NCI-H510A treated with DMSO at 0.1 percent for 48 hours (cell line): ENCODE measurements at regions not wholly inside any gene's neighbourhood (a gene's known extent, or its start where the extent isn't known, plus 50 kb on each side); places are given as distances from the start of the nearest gene placed in this dataset.
"Not testable (repeated sequence)": the region's sequence is repeated elsewhere in the genome, so short reads cannot be mapped to it uniquely, and the experiment has no call there.

Experiments used
- DNase-seq: peaks from one replicate; lab custom pipeline; 2025; lab: John Stamatoyannopoulos, UW

DNA sequence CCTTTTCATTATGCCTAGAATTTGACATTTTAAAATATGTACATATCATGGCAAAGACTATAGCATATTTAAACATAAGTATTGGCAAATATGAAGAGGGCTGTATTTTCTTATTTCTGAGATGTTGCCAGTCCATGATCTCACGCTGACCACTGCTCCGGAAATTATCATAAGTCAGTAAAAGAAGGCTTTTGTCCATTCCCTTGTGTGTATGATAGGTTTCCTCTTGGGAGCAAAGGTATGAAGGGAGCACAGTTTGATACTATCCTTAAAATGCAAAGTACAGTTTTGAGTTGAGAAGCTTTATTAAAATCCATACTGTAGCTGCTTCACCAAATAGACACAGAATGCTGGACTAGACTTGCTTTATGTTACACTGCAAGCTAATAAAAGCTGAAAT is 52.6 kb upstream of the AGA start:
- DNase-seq = no peak

DNA sequence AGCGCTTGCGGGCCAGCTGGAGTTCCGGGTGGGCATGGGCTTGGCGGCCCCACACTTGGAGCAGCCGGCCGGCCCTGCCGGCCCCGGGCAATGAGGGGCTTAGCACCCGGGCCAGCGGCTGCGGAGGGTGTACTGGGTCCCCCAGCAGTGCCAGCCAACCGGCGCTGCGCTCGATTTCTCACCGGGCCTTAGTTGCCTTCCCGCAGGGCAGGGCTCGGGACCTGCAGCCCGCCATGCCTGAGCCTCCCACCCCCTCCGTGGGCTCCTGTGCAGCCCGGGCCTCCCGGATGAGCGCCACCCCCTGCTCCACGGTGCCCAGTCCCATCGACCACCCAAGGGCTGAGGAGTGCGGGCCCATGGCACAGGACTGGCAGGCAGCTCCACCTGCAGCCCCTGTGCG is 53.4 kb upstream of the AGA start:
- DNase-seq = not testable (repeated sequence)

DNA sequence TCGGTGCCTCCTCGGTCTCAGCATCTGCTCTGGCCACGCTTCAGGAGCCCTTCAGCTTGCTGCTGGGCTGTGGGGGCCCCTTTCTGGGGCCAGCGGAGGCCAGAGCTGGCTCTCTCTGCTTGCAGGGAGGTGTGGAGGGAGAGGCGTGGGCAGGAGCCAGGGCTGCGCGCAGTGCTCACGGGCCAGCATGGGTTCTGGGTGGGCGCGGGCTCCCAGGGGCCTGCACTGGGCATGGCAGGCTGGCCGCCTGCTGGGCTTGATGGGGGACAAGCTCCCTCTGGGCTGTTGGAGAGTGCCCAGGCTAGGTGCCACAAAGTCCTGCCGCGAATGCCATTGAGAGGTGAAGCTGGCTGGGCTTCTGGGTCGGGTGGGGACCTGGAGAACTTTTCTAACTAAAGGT is 57.3 kb upstream of the AGA start:
- DNase-seq = no peak

DNA sequence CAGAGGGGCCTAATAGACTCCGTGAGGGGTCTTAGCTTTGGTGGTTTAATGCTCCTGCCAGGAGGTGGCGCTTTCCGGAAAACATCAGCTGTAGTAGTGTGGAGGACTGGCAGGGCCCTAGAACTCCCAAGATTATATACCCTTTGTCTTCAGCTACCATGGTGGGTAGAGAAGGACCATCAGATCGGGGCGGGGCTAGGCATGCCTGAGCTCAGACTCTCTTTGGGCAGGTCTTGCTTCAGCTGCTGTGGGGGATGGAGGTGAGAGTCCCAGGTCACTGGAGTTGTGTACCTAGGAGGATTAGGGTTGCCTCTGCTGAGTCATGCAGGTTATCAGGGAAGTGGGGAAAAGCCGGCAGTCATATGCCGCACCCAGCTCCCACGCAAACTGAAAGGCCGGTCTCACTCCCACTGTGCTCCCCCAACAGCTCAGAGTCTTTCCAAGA is 63.0 kb upstream of the AGA start:
- no peak for DNase-seq

DNA sequence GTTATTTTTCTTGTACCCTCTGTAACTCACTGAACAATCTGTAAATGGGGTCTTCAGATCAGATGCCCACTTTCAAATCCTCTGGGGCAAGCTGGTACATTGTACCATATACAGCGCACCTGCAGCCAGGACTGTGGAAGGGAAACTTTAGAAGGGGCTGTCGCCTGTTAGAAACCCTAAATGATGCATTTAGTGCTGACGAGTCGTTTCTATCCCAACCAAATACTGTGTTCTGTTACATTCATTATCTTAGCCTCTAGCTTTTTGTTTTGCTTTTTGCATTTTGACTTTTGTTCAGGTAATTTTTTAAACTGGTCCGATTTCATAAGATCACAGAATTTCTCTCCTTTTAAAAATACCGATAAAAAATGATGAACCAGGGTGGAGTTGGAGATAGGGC is 66.4 kb upstream of the AGA start:
- DNase-seq = no peak

DNA sequence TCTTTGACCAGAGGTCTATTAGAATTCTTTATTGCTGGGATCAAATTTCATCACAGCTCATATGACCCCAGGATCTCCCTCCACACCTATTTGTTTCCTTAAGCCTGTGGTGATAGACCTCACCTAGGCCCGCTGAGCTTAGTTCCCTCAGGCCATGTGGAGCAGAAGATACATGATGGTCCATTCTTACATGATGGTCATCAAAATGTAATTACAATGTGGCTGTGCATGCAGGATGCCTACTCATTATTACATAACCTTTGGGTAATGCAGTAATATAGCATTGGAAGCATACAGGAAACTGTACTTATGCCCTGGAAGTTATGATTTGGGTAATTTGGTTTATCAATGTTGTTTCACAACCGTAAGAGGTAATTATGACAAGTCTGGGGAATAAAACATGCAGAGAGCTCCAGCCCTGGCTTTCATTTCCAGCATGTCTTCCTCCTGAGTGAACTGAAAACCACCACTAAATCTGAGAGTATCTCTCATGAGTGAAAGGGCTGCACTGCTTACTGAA is 67.0 kb upstream of the AGA start:
- peak; percentile 5 for DNase-seq

DNA sequence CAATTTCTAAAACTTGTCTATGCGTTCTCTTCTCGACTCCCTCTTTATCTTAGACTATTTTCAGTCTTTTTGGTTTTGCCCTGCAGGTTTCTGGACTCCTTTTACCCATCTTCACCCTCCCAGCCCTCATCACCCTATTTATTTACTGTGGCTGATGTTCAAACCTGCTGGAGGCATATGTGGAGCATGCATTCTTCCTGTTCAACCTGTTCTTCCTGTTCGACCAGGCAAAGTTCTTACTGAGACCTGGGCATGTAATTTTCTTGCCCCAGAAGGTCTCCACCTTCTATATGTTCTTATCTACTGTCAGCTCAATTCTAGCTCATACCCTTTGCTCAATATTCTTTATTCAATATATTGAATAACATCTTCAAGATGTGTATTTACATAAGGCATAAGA is 69.4 kb upstream of the AGA start:
- DNase-seq = peak; percentile 78

DNA sequence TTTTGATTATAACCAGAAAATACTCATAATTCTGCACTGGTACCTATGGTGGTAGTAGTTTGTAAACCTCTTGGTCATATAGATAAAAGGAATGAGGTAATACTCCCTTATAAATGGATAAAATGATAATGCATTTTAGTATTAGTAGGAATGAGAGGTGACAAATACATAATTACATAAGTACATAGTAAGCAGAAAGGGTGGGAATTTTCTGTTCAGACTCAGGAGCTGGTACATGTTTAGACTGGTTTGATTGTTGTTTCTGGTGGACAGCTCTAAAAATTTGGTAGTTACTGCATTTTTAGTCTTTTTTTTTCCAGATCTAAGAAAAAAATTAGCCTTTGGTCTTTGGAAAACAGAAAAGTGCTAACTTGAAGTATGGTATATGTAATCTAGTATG is 70.4 kb upstream of the AGA start:
- no peak for DNase-seq

DNA sequence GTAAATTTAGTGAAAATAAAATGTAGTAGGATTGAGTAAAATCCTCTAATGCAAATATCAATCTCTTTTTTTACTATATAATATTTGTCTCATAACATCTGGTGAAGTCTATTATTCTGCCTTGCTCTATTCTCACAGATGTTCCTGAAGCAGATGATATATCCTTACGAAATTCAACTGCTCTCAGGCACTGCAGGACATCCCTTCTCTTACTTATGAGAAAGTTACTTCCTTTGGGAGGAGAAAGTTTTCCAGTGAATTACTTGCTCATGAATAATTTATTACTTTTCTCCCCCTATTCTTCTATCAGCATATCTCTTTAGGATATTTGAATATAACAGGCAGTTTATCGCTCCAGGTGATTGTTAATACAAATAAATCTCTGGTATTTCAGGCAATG is 75.6 kb upstream of the AGA start:
- no peak for DNase-seq

DNA sequence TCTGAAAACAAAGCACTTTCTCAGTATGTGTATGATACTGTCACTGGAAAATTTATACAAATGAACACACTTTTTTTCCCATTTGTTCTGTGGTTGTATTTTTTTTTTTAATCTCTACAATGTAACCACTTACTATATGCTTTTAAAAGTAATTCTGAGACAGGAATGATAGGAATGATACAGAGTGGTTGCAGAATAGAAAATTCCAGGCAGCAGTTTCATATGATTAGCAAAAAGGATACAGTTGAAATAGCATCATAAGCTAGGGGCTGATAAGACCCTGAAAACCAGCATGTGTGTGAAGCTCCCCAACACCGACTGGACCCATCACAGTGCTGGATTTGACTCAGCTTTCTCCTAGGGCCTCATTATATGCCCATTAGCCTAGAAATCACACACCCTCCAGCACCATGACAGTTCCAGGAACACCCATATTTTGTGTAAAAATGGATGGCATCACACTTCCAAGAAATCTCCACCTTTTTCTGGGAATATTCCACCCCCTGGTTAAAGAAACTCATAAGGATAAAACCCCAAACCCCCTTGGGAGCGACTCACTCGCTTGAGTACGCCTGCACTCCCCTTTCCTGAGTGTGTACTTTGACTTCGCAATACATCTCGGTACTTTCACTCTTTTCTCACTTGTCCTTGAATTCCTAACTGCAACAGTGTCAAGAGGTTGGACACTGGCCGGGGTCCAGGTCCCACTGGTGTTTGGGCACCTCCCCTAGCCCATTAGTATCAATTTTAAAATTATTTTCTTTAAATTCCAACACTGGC is 77.4 kb upstream of the AGA start:
- no peak for DNase-seq

DNA sequence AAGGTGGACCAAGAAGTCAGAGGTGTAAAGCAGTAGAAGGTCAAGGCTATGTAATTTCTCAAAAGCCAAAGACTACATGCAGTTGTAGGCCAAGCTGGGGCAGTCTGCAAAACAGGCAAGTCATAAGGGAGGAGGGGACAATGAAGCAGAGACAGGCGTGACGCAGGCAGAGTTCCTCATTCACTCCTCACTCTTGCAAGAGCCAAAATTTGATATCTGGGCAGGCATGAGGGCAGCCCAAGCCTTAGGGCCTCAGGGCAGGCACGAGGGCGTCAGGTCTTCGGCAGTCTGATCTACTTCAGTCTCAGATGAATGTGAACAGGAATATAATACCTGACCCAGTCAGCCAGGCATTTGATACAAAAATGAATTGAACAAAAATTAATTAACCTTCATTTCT is 86.4 kb upstream of the AGA start:
- no peak for DNase-seq

DNA sequence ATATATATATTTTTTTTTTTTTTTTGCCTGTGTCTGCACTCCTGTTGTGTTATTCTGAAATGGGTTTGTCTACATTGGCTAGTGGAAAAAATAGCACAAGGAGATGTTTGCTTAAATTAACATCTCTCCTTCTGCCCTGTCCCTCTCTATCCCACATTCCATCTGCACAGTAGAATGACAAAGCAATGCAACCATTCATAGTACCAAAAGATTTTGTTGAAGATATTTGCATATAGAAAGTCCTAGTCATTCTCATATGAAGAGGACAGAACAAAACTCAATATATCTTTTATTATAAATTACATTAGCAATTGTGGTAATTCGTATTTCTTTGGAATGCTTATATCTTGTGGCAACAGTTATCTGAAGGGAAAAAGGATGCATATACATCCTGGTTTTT is 88.3 kb upstream of the AGA start:
- no peak for DNase-seq

DNA sequence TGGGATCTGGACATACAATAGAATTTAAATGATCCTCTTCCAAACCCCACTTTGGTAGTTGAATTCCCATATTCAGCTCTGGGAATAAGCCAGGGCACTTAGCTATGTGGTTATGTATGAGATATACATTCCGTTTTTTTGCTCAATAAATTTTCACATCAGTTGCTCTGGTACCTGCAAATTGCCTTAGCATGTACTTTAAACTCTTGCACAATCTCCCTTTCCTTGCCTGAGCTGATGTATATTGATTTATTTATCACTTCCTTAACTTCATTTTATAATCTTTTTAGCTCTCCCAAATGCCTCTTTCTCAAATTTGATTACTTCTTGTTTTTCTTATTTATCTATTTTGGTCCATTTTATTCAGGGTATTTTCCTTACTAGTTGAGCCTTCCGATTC is 90.1 kb upstream of the AGA start:
- no peak for DNase-seq

DNA sequence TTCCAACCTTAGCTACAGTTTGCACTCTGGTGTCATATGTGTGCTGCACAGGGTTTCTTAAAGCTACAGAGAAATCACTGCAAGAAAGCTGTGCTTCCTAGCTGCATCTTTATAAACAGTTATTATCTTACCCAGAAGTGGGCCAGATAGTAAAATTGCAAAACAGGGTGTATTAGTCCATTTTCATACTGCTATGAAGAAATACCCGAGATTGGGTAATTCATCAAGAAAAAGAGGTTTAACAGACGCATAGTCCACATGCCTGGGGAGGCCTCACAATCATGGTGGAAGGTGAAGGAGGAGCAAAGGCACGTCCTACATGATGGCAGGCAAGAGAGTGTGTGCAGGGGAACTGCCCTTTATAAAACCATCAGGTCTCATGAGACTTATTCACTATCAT is 92.6 kb upstream of the AGA start:
- not testable (repeated sequence) for DNase-seq

DNA sequence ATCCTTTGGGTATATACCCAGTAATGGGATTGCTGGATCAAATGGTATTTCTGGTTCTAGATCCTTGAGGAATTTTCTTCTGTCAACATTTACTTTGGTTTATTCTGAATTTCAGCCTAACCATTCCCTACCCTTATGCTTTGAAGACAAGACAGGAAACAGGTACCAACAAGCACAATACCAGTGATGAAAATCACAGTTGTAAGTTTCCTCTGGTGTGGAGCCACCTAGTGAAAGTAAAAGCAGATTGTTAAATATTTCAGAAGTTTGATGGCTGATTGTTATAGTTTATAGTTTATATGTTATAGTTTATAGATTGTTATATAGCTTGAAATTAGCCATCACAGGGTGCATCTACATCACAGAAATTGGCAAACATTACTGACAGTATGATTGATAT is 104.5 kb upstream of the AGA start:
- no peak for DNase-seq

DNA sequence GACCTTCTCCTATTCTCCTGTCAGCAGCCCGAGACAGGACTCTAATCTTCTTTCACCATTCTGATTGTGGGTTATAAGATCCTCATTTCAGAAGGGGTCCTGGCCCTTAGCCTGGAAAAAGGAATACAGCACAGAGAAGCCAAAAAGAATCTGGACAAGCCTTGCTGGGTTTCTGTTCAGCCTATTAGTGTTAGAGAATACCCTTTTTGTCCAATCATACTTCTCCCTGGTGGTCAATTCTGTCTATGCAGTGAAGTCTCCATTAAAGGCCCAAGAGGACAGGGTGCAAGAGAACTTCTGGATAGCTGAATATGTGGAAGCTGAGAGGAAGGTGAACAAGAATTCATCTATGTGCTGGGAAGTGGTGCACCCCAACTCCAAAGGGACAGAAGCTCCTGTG is 105.7 kb upstream of the AGA start:
- no peak for DNase-seq

DNA sequence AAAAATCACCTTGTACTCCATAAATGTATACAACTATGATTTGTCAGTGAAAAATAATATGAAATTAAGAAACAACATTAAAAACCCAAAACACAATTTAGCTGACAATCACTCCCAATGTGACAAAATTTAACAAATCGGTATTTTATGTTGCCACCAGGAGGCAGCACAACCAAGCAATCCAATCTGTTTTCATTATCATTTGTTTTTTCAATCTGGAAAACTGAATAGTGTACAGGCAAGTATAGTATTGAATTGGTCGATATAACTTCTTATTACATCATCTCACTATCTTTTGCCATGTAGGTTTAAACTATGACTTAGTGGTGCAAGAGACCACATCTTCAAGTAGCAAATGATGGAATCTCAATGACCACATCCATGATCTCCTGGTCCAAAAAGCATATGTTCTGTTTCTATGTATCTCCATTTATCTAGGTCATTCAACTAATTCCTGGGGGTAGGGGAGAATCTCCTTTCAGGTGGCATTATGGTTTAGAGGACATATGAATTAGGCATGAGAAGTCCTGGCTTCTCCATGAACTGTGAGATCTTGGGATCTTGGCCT is 112.9 kb upstream of the AGA start:
- DNase-seq = peak; percentile 20

DNA sequence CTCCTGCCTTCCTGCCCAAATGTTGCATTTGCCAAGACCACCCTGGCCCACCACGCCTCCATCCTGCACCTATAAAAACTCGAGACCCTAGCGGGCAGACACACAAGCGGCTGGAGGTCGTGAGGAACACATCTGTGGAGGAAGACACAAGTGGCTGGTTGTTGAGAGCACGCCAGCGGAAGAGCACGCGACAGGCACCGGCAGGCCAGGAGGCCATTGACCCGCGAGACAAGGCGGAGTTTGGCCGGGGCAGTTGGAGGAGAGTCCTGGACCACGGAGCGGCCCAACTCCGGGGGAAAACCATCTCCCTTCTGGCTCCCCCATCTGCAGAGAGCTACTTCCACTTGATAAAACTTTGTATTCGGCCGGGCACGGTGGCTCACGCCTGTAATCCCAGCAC is 115.2 kb upstream of the AGA start:
- DNase-seq = no peak

DNA sequence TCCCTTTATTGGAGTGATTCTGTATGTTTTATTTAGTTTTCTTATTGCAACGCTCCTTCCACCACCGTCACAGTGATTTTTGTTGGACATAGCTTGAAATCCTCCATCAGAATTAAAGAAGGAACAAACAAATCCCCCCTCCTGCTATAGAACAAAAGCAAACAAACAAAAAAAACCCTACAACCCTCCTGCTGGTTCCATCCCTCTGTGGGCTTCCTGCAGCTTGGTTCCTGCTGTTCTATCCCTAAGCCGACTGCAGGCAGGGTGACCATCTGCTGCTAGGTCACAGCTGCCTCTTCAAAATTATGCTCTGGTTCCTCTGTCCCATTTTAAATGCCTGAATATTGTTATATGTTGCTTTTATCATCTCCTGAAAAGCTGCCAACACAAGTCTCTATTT is 116.8 kb upstream of the AGA start:
- no peak for DNase-seq

DNA sequence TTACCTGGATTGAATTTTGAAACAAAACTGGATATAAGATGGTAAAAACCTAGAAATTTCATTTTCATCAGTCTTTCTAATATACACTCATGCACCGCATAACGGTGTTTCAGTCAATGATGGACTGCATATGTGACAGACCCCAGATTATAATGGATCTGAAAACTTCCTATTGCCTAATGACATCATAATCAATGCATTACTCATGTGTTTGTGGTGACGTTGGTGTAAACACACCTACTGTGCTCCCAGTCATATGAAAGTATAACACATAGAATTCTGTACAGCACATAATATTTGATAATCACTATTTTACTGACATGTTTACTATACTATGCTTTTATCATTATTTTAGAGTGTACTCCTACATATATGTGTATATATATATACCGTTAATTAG is 119.9 kb upstream of the AGA start:
- DNase-seq = no peak

DNA sequence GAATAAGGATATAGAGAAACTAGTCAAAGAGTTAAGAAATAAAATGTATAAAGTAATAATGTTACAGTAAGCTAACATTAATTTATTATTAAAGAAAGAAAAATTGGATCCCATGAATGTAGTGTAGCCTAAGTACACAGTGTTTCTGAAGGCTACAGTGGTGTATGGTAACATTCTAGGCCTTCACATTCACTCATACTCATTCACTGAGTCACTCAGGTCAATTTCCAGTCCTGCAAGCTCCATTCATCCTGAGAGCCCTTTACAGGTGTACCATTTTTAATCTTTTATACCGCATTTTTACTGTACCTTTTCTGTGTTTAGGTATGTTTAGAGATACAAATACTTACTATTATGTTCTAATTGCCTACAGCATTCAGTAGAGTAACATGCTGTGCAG is 120.6 kb upstream of the AGA start:
- no peak for DNase-seq

DNA sequence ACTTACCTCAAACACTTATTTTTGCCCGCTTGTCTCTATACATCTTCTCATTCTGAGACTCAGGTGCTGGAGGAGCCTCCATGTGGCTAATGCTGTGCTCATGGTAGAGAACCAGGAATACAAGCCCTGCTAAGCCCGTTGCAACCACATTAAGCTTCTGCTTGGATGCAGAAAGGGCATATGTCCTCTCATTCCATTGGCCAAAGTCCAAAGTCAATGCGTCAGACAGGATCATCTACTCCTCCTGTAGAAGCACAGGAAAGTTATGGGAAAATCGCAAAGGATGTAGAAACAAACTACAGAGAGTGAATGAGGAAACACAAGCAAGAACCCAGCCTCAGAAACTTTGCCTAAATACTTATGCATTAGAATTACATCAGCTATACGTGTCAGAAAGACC is 124.5 kb upstream of the AGA start:
- no peak for DNase-seq

DNA sequence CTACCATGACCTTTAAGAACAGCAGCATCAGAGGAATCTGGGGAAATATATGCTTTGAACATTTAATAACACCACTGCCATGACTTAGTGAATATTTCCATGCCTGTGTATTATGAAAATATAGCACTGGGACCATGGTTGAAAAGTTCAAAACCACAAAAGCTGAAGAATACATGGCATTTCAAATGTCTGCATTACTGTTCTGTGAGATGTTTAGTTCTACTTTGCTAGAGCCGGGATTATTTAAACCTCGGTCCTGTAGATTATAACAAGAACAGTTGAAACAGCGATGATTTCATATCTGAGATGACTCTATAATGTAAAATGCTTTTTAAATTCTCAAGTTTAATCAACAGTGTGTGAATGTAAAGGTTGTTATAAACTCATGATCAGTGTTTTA is 126.7 kb upstream of the AGA start:
- DNase-seq = no peak

DNA sequence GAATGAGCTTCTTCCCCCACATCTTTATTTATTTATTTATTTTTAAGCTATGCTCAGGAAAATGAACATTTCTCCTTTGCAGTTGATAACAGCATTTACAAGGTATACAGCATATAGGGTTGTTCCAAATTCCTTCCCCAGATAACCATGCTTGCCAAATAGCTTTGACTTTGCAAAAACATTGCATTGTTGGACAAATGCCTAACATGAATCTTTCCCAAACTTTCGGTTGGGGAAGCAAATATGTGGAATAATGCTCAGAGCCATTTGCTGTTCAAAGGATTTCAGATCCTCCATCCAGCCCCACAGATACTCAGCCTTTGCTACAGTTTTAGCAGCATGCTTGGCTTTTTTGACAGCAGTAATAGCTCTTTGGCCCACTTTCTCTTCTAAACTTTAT is 127.2 kb upstream of the AGA start:
- DNase-seq = no peak
